ENCODE measurements at regions not wholly inside any gene's neighbourhood (a gene's known extent, or its start where the extent isn't known, plus 50 kb on each side); places are given as distances from the start of the nearest gene placed in this dataset.
"Not testable (repeated sequence)": the region's sequence is repeated elsewhere in the genome, so short reads cannot be mapped to it uniquely, and the experiment has no call there.

- not testable (repeated sequence) for TF ChIP-seq CTCF (IDR thresholded peaks at IDR 0.05; ENCODE audit: poor library complexity); EZH2 (IDR thresholded peaks at IDR 0.05; ENCODE audit: borderline replicate concordance)
These were observed 1521.3 kb upstream of the TPTE start for GRCh38 chr21:9000132-9000531.
